ENCODE measurements at regions not wholly inside any gene's neighbourhood (a gene's known extent, or its start where the extent isn't known, plus 50 kb on each side); places are given as distances from the start of the nearest gene placed in this dataset.
"Not testable (repeated sequence)": the region's sequence is repeated elsewhere in the genome, so short reads cannot be mapped to it uniquely, and the experiment has no call there.

DNA sequence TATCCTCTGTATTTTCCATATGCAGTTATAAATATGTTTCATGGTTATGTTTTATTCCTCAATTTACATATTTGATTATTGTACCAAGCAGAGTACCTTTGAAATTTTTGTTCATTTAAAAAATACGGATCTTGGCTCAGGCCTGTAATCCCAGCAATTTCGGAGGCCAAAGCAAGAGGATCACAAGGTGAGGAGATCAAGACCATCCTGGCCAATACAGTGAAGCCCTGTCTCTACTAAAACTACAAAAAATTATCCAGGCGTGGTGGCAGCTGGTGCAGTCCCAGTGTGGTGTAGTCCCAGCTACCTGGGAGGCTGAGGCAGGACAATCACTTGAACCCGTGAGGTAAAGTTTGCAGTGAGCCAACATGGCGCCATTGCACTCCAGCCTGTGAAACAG lies 251.2 kb upstream of the TPTE start:
- WGBS: 68% methylated on average over 5 of the region's 5 CpGs
- H3K4me1 ChIP-seq (ENCODE audit: insufficient read depth, low read length): not testable (repeated sequence)

DNA sequence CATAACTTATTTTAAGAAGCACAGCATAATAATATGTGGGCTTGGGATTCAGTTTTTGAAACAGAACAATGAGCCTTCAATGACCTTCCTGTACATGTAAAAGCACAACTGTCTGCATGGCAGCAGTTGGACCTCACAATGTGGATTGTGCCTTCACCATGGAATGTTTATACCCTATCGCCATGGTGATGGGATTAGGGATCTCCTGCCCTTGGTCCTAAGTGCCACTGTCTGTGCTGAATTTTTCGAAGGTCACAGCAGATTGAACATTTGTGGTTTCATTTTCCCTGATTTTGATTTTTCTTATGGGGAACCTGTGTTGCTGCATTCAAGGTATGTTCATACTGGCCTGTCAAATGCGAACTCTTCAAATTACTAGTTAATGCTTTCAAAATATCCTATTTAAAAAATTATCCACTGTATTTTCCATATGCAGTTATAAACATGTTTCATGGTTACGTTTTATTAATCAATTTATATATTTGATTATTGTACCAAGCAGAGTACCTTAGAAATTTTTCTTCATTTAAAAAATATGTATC lies 249.6 kb upstream of the TPTE start:
- WGBS: 91% methylated on average over 3 of the region's 4 CpGs
- not testable (repeated sequence) for H3K27me3 ChIP-seq (ENCODE audit: insufficient read depth, low read length); H3K9ac ChIP-seq (ENCODE audit: low read depth, low read length); H3K4me1 ChIP-seq (ENCODE audit: insufficient read depth, low read length); H3K27ac ChIP-seq (ENCODE audit: low read depth, low read length); H3K36me3 ChIP-seq (ENCODE audit: insufficient read depth, low read length)
- Histone ChIP-seq H3K9me3 (ENCODE audit: insufficient read depth, low read depth, low read length) (peaks cover 22% of the 10 kb centered on the region), H3K4me3 (ENCODE audit: low read length) (peak overlapping the region; percentile 39)

More for the DNA sequence above, 251.2 kb upstream of the TPTE start:
- not testable (repeated sequence) for H3K36me3 ChIP-seq (ENCODE audit: insufficient read depth, low read length); H3K9ac ChIP-seq (ENCODE audit: low read depth, low read length); H3K27ac ChIP-seq (ENCODE audit: low read depth, low read length); H3K27me3 ChIP-seq (ENCODE audit: insufficient read depth, low read length)
- peaks cover 22% of the 10 kb centered on the region for H3K9me3 ChIP-seq (ENCODE audit: insufficient read depth, low read depth, low read length)
- H3K4me3 ChIP-seq (ENCODE audit: low read length): peak overlapping the region; percentile 1

DNA sequence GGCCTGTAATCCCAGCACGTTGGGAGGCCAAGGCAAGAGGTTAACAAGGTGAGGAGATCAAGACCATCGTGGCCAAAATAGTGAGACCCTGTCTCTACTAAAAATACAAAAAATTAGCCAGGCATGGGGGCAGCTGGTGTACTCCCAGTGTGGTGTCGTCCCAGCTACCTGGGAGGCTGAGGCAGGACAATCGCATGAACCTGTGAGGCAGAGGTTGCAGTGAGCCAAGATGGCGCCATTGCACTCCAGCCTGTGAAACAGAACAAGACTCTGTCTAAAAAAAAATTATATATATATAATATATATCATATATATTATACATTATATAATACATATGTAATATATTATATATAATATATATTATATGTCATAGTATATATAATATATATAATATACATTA lies 249.2 kb upstream of the TPTE start:
- no peaks in the 10 kb centered on the region for H3K27me3 ChIP-seq (ENCODE audit: insufficient read depth, low read length)
- 64% methylated on average over 5 of the region's 5 CpGs for WGBS
- peak overlapping the region; percentile 39 for H3K4me3 ChIP-seq (ENCODE audit: low read length)
- no peak overlapping the region for H3K9ac ChIP-seq (ENCODE audit: low read depth, low read length)
- no peak overlapping the region for H3K27ac ChIP-seq (ENCODE audit: low read depth, low read length)
- H3K36me3 ChIP-seq (ENCODE audit: insufficient read depth, low read length): no peaks in the 10 kb centered on the region
- H3K9me3 ChIP-seq (ENCODE audit: insufficient read depth, low read depth, low read length): peaks cover 22% of the 10 kb centered on the region
- no peaks in the 10 kb centered on the region for H3K4me1 ChIP-seq (ENCODE audit: insufficient read depth, low read length)

DNA sequence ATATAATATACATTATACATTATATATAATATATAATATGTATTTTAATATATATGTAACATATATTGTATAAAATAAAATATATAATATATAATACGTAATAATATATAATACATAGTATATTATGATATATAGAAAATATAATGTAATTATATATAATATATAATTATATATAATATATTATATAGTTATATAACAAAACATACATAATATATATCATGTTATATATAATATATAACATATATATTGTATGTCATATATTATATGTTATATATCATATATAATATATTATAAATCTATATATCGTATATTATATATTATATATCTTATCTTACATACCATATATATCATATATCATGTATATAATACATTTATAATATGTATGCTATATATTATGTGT lies 248.2 kb upstream of the TPTE start:
- Histone ChIP-seq H3K4me1 (ENCODE audit: insufficient read depth, low read length) (no peaks in the 10 kb centered on the region), H3K27me3 (ENCODE audit: insufficient read depth, low read length) (no peaks in the 10 kb centered on the region), H3K9ac (ENCODE audit: low read depth, low read length) (no peak overlapping the region), H3K4me3 (ENCODE audit: low read length) (no peak overlapping the region), H3K36me3 (ENCODE audit: insufficient read depth, low read length) (no peaks in the 10 kb centered on the region), H3K27ac (ENCODE audit: low read depth, low read length) (no peak overlapping the region), H3K9me3 (ENCODE audit: insufficient read depth, low read depth, low read length) (peaks cover 22% of the 10 kb centered on the region)
- WGBS: no CpG with 5 or more reads among the region's 2 CpGs

DNA sequence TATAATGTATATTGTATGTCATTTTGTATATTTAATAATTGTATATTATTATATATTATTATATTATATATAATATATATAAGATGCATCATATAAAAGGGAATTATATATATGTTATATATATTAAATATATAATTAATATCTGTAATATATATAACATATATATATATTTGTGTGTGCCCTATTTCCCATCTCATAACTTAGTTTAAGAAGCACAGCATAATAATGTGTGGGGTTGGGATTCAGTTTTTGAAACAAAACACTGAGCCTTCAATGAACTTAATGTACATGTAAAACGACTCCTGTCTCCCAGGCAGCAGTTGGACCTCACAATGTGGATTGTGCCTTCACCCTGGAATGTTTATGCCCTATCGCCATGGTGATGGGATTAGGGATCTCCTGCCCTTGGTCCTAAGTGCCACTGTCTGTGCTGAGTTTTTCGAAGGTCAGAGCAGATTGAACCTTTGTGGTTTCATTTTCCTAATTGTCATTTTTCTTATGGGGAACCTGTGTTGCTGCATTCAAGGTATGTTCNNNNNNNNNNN lies 247.5 kb upstream of the TPTE start:
- not testable (repeated sequence) for H3K4me1 ChIP-seq (ENCODE audit: insufficient read depth, low read length); H3K27ac ChIP-seq (ENCODE audit: low read depth, low read length); H3K9ac ChIP-seq (ENCODE audit: low read depth, low read length); H3K36me3 ChIP-seq (ENCODE audit: insufficient read depth, low read length); H3K27me3 ChIP-seq (ENCODE audit: insufficient read depth, low read length)
- Histone ChIP-seq H3K4me3 (ENCODE audit: low read length) (peak overlapping the region; percentile 35; the same call in 1 of the 2 replicates), H3K9me3 (ENCODE audit: insufficient read depth, low read depth, low read length) (peaks cover 22% of the 10 kb centered on the region)
- 84% methylated on average over 3 of the region's 3 CpGs for WGBS

All from HUES64 (cell line).